ENCODE measurements at regions not wholly inside any gene's neighbourhood (a gene's known extent, or its start where the extent isn't known, plus 50 kb on each side); places are given as distances from the start of the nearest gene placed in this dataset.

DNA sequence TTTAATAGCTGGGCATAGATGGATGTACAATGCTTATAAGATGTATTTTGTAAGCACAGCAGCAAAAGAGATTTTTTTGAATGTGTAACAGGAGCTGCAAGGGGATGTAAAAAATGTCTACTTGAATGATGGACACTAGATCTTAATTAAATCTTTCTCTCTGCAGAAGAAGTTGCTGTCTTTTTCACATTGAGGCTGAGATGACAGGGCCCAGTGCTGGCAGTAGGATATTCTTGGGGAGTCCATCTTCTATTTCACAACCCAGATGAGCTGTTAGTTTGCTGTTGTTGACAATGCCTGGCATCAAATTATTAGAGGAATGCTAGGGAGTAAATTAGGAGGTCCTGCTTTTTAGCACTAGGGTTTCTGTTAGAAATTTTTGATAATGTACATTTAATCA is 698.7 kb downstream of the SLITRK5 start:
- TF ChIP-seq SUZ12 (IDR thresholded peaks at IDR 0.05; ENCODE audit: extremely low read depth, insufficient read depth, insufficient read length) (no peak), YY1 (IDR thresholded peaks at IDR 0.05; ENCODE audit: insufficient read depth, insufficient read length) (no peak), ZNF274 (IDR thresholded peaks at IDR 0.05; ENCODE audit: low read depth, low read length) (no peak)
